ENCODE measurements at regions not wholly inside any gene's neighbourhood (a gene's known extent, or its start where the extent isn't known, plus 50 kb on each side); places are given as distances from the start of the nearest gene placed in this dataset.

GRCh38 chr3:22899441-22899840, 303.7 kb upstream of the UBE2E2 start:
- DNase-seq (ENCODE audit: low read depth), result no peak
- H3K4me3 ChIP-seq (ENCODE audit: low read length), result no peak overlapping the region
- TF ChIP-seq CTCF (conservative IDR thresholded peaks at IDR 0.05; ENCODE audit: low read depth, low read length), result no peak

- no peak for DNase-seq (ENCODE audit: low read depth)
- no peak for TF ChIP-seq CTCF (conservative IDR thresholded peaks at IDR 0.05; ENCODE audit: low read depth, low read length)
- no peak overlapping the region for H3K4me3 ChIP-seq (ENCODE audit: low read length)
These were observed 302.8 kb upstream of the UBE2E2 start for GRCh38 chr3:22900296-22900695.

- no peak for TF ChIP-seq CTCF (conservative IDR thresholded peaks at IDR 0.05; ENCODE audit: low read depth, low read length)
- DNase-seq (ENCODE audit: low read depth), result no peak
- no peak overlapping the region for H3K4me3 ChIP-seq (ENCODE audit: low read length)
These were observed 301.4 kb upstream of the UBE2E2 start for GRCh38 chr3:22901684-22902083.

- TF ChIP-seq CTCF (conservative IDR thresholded peaks at IDR 0.05; ENCODE audit: low read depth, low read length), result no peak
- H3K4me3 ChIP-seq (ENCODE audit: low read length), result no peak overlapping the region
- DNase-seq (ENCODE audit: low read depth), result no peak
These were observed 295.9 kb upstream of the UBE2E2 start for GRCh38 chr3:22907161-22907780.

- no peak for TF ChIP-seq CTCF (conservative IDR thresholded peaks at IDR 0.05; ENCODE audit: low read depth, low read length)
These were observed 295.3 kb upstream of the UBE2E2 start for GRCh38 chr3:22907796-22908195.

GRCh38 chr3:22908989-22909507, 294.1 kb upstream of the UBE2E2 start:
- no peak for DNase-seq (ENCODE audit: low read depth)

More at GRCh38 chr3:22907796-22908195, 295.3 kb upstream of the UBE2E2 start:
- H3K4me3 ChIP-seq (ENCODE audit: low read length), result no peak overlapping the region
- no peak for DNase-seq (ENCODE audit: low read depth)

More at GRCh38 chr3:22908989-22909507, 294.1 kb upstream of the UBE2E2 start:
- no peak for TF ChIP-seq CTCF (conservative IDR thresholded peaks at IDR 0.05; ENCODE audit: low read depth, low read length)
- H3K4me3 ChIP-seq (ENCODE audit: low read length), result no peak overlapping the region
